ENCODE measurements at regions not wholly inside any gene's neighbourhood (a gene's known extent, or its start where the extent isn't known, plus 50 kb on each side); places are given as distances from the start of the nearest gene placed in this dataset.

DNA sequence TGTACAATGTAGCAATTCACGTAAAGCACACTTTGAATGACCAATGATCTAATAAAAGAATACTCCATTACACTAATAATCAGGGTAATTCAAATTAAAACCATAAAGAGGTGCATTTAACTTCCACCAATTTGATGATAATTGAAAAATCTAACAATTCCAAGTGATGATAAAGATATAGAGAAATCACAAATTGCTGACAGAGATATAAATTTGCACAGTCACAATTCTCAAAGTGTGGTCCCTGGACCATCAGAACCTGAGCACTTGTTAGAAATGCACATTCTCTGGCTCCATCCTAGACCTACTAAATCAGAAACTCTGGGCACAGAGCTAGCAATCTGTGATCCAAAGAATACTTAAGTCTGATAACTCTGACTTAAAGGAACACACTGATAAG, 165.8 kb upstream of the DCC start:
- intact Hi-C loops (cut with micrococcal nuclease; ENCODE audit: unreplicated experiment): no loop called here
- ChIA-PET POLR2A (ENCODE audit: low non-redundant PET) (interaction anchor here (0.7 kb wide), 1 partner anchor 116 kb away, joined by 4 read pairs; no protein-coding TSS in a partner anchor), CTCF (no interaction called here)
- no peak overlapping the region for H3K27ac ChIP-seq (ENCODE audit: low read depth, low read length, poor library complexity, severe bottlenecking)
- no peak for TF ChIP-seq EZH2 (IDR thresholded peaks at IDR 0.05; ENCODE audit: borderline replicate concordance, low read depth, low read length, poor library complexity, severe bottlenecking)
- TF ChIP-seq, protein P1, sequence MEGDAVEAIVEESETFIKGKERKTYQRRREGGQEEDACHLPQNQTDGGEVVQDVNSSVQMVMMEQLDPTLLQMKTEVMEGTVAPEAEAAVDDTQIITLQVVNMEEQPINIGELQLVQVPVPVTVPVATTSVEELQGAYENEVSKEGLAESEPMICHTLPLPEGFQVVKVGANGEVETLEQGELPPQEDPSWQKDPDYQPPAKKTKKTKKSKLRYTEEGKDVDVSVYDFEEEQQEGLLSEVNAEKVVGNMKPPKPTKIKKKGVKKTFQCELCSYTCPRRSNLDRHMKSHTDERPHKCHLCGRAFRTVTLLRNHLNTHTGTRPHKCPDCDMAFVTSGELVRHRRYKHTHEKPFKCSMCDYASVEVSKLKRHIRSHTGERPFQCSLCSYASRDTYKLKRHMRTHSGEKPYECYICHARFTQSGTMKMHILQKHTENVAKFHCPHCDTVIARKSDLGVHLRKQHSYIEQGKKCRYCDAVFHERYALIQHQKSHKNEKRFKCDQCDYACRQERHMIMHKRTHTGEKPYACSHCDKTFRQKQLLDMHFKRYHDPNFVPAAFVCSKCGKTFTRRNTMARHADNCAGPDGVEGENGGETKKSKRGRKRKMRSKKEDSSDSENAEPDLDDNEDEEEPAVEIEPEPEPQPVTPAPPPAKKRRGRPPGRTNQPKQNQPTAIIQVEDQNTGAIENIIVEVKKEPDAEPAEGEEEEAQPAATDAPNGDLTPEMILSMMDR (conservative IDR thresholded peaks at IDR 0.05; ENCODE audit: low read depth, low read length): no peak
- H3K27me3 ChIP-seq (replicated peaks; ENCODE audit: insufficient read depth, low read depth, low read length, poor library complexity): no peaks in the 10 kb centered on the region
- H3K4me3 ChIP-seq (ENCODE audit: low read depth, low read length, poor library complexity, severe bottlenecking): no peak overlapping the region
- H3K4me1 ChIP-seq (ENCODE audit: insufficient read depth, low read length, poor library complexity, severe bottlenecking): no peaks in the 10 kb centered on the region
- H3K36me3 ChIP-seq (ENCODE audit: insufficient read depth, low read length, poor library complexity, severe bottlenecking): no peaks in the 10 kb centered on the region
- H3K9me3 ChIP-seq (ENCODE audit: low read depth, low read length, poor library complexity, severe bottlenecking): no peaks in the 10 kb centered on the region
- BruUV-seq (replicated peaks): no TSS peak
- DNase-seq (ENCODE audit: low spot score): no peak

DNA sequence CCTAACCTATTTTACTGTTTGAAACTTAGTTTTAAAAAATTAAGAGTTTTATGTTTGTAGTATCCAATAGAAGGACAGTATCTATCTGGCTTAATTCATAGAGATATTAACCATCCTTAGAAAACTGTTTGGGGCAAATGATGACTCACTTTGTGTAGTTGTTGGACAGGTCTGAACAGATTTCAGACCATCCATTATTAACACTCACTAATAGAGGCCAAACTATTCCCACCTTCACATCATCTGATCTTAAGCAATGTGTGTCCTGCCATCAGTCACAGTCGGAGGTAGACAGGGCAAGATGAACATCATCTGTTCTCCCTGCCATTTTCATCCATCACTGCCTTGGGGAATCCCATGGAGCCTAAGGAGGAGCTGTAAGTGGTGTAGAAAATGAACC, 164.6 kb upstream of the DCC start:
- no peaks in the 10 kb centered on the region for H3K27me3 ChIP-seq (replicated peaks; ENCODE audit: insufficient read depth, low read depth, low read length, poor library complexity)
- CTCF ChIA-PET: no interaction called here
- BruUV-seq (replicated peaks): no TSS peak
- H3K4me3 ChIP-seq (ENCODE audit: low read depth, low read length, poor library complexity, severe bottlenecking): no peak overlapping the region
- TF ChIP-seq, protein P1 (conservative IDR thresholded peaks at IDR 0.05; ENCODE audit: low read depth, low read length): no peak
- TF ChIP-seq EZH2 (IDR thresholded peaks at IDR 0.05; ENCODE audit: borderline replicate concordance, low read depth, low read length, poor library complexity, severe bottlenecking): no peak
- H3K36me3 ChIP-seq (ENCODE audit: insufficient read depth, low read length, poor library complexity, severe bottlenecking): no peaks in the 10 kb centered on the region
- intact Hi-C loops (cut with micrococcal nuclease; ENCODE audit: unreplicated experiment): no loop called here
- no peaks in the 10 kb centered on the region for H3K4me1 ChIP-seq (ENCODE audit: insufficient read depth, low read length, poor library complexity, severe bottlenecking)
- no peak for DNase-seq (ENCODE audit: low spot score)
- POLR2A ChIA-PET (ENCODE audit: low non-redundant PET): no interaction called here
- H3K27ac ChIP-seq (ENCODE audit: low read depth, low read length, poor library complexity, severe bottlenecking): no peak overlapping the region
- H3K9me3 ChIP-seq (ENCODE audit: low read depth, low read length, poor library complexity, severe bottlenecking): no peaks in the 10 kb centered on the region

DNA sequence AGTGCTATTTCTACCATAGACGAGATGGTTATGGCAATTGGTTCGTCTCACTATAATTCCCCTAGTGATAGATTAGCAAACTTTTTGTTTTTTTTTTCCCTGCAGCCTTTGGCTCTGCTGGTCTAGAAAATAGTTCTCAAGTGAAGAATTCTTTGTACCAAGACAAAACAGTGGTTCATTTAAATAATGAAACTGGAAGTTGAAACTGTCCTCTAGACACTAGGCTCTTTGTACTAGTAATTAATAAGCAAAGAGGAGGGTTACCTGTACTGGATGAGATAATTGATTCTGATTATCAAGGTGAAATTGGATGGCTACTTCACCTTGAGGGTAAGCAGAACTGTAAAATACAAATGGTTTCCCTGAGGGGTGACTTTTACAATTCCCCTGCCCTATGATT, 156.9 kb upstream of the DCC start:
- no peaks in the 10 kb centered on the region for H3K27me3 ChIP-seq (replicated peaks; ENCODE audit: insufficient read depth, low read depth, low read length, poor library complexity)
- H3K4me3 ChIP-seq (ENCODE audit: low read depth, low read length, poor library complexity, severe bottlenecking): no peak overlapping the region
- no peak overlapping the region for H3K27ac ChIP-seq (ENCODE audit: low read depth, low read length, poor library complexity, severe bottlenecking)
- ChIA-PET POLR2A (ENCODE audit: low non-redundant PET) (no interaction called here), CTCF (no interaction called here)
- H3K4me1 ChIP-seq (ENCODE audit: insufficient read depth, low read length, poor library complexity, severe bottlenecking): no peaks in the 10 kb centered on the region
- no TSS peak for BruUV-seq (replicated peaks)
- H3K9me3 ChIP-seq (ENCODE audit: low read depth, low read length, poor library complexity, severe bottlenecking): no peaks in the 10 kb centered on the region
- TF ChIP-seq, protein P1 (conservative IDR thresholded peaks at IDR 0.05; ENCODE audit: low read depth, low read length): no peak
- no peak for TF ChIP-seq EZH2 (IDR thresholded peaks at IDR 0.05; ENCODE audit: borderline replicate concordance, low read depth, low read length, poor library complexity, severe bottlenecking)
- H3K36me3 ChIP-seq (ENCODE audit: insufficient read depth, low read length, poor library complexity, severe bottlenecking): no peaks in the 10 kb centered on the region
- intact Hi-C loops (cut with micrococcal nuclease; ENCODE audit: unreplicated experiment): no loop called here
- no peak for DNase-seq (ENCODE audit: low spot score)

All from A673 (cell line).